ENCODE measurements at regions not wholly inside any gene's neighbourhood (a gene's known extent, or its start where the extent isn't known, plus 50 kb on each side); places are given as distances from the start of the nearest gene placed in this dataset.

GRCh38 chr5:168001318-168001717 is 290.1 kb upstream of the WWC1 start:
- WGBS (ENCODE audit: low lambda C conversion rate), result 62% methylated on average over 2 of the region's 2 CpGs
- DNase-seq (ENCODE audit: low spot score) (no peak), FAIRE-seq (no peak), ATAC-seq (no peak)
- Histone ChIP-seq H4K20me1 (ENCODE audit: insufficient read depth, low read length) (no peaks in the 10 kb centered on the region), H3K4me1 (ENCODE audit: insufficient read depth, low read length) (no peaks in the 10 kb centered on the region), H3K27ac (ENCODE audit: extremely low read length, insufficient read depth, low read length) (no peak overlapping the region), H3K4me3 (replicated peaks in 1 of 3; ENCODE audit: insufficient read depth in 1 of 3, low read depth in 2 of 3, low read length in 3 of 3) (no peak overlapping the region), H3K4me2 (ENCODE audit: low read depth, low read length) (no peak overlapping the region), H3K79me2 (ENCODE audit: insufficient read depth, low read length) (no peaks in the 10 kb centered on the region), H2AFZ (ENCODE audit: low read length) (no peak overlapping the region), H3K9ac (ENCODE audit: insufficient read depth, low read depth, low read length) (no peak overlapping the region), H3K9me3 (ENCODE audit: low read length) (no peaks in the 10 kb centered on the region), H3K27me3 (ENCODE audit: control insufficient read depth in 1 of 2, insufficient read depth in 2 of 2, low read length in 2 of 2) (peaks cover 0 to 5% of the 10 kb centered on the region in 2 experiments; a peak in 1 of 5 replicates), H3K36me3 (replicated peaks in 1 of 2; ENCODE audit: control insufficient read depth in 1 of 2, insufficient read depth in 2 of 2, low read length in 2 of 2) (no peaks in the 10 kb centered on the region)
- in situ Hi-C loops (cut with HindIII; ENCODE audit: extremely low pct_ligation_motif_present, low pct_unique_long_range_greater_than_20kb), result no loop called here
- ChIA-PET CTCF (ENCODE audit: low intra/inter-chr PET ratio, low total read pairs) (no interaction called here), POLR2A (no interaction called here)
- intact Hi-C loops (cut with micrococcal nuclease; ENCODE audit: unreplicated experiment), result no loop called here
- BruUV-seq (replicated peaks), result no TSS peak
- no peak for TF ChIP-seq FOXA3 (CRISPR knock-in tag; IDR thresholded peaks at IDR 0.05)
- TF ChIP-seq CCDC6 (CRISPR knock-in tag; IDR thresholded peaks at IDR 0.05), result no peak
- TF ChIP-seq ZNF552 (CRISPR knock-in tag; IDR thresholded peaks at IDR 0.05; ENCODE audit: borderline replicate concordance), result no peak
- no peak for TF ChIP-seq ZNF253 (CRISPR knock-in tag; IDR thresholded peaks at IDR 0.05; ENCODE audit: borderline replicate concordance)
- TF ChIP-seq ZNF546 (CRISPR knock-in tag; conservative IDR thresholded peaks at IDR 0.05), result no peak
- no peak for TF ChIP-seq PRPF4 (IDR thresholded peaks at IDR 0.05; ENCODE audit: low read depth, low read length, poor library complexity, severe bottlenecking)
- TF ChIP-seq PBX2 (CRISPR knock-in tag; IDR thresholded peaks at IDR 0.05), result no peak
- no peak for TF ChIP-seq CEBPB (IDR thresholded peaks at IDR 0.05; ENCODE audit: borderline replicate concordance, low read depth, low read length)
- TF ChIP-seq ZNF703 (CRISPR knock-in tag; IDR thresholded peaks at IDR 0.05; ENCODE audit: borderline replicate concordance), result no peak
- no peak for TF ChIP-seq ZBTB40 (IDR thresholded peaks at IDR 0.05)
- no peak for TF ChIP-seq ZBTB40 (CRISPR knock-in tag; IDR thresholded peaks at IDR 0.05)
- TF ChIP-seq ZNF33A (CRISPR knock-in tag; IDR thresholded peaks at IDR 0.05; ENCODE audit: borderline replicate concordance), result no peak
- no peak for TF ChIP-seq DR1 (CRISPR knock-in tag; IDR thresholded peaks at IDR 0.05)
- no peak for TF ChIP-seq ZNF512 (CRISPR knock-in tag; IDR thresholded peaks at IDR 0.05)
- no peak for TF ChIP-seq PCBP1 (IDR thresholded peaks at IDR 0.05; ENCODE audit: borderline replicate concordance, low read depth, low read length)
